ENCODE measurements at regions not wholly inside any gene's neighbourhood (a gene's known extent, or its start where the extent isn't known, plus 50 kb on each side); places are given as distances from the start of the nearest gene placed in this dataset.

GRCh38 chr1:224510880-224511645, 76.5 kb upstream of the WDR26 start:
- POLR2A ChIA-PET, result interaction anchor here (0.7 to 1.0 kb wide), 3 partner anchors 10 to 861 kb away, joined by 3 read pairs; no protein-coding TSS in a partner anchor
- no TSS peak for BruUV-seq (replicated peaks)
- no peak for TF ChIP-seq CTCF (conservative IDR thresholded peaks at IDR 0.05; ENCODE audit: low read length)
- no peak for TF ChIP-seq EZH2phosphoT487 (IDR thresholded peaks at IDR 0.05; ENCODE audit: borderline replicate concordance, low read depth, low read length)
- no peaks in the 10 kb centered on the region for H3K9me2 ChIP-seq (ENCODE audit: insufficient read depth, low read length)
- H3K9me3 ChIP-seq (ENCODE audit: low read length), result no peaks in the 10 kb centered on the region
- intact Hi-C loops (cut with micrococcal nuclease; ENCODE audit: unreplicated experiment), result loop anchor here (5.0 to 10.0 kb wide), 3 partner anchors 94 to 191 kb away; no protein-coding TSS in a partner anchor
- H3K27ac ChIP-seq (ENCODE audit: low read depth, low read length, poor library complexity, severe bottlenecking), result no peak overlapping the region
- H3K4me1 ChIP-seq (ENCODE audit: insufficient read depth, low read length, poor library complexity, severe bottlenecking), result peaks cover 11% of the 10 kb centered on the region
- H3K4me3 ChIP-seq (ENCODE audit: low read depth, low read length, poor library complexity, severe bottlenecking), result no peak overlapping the region
- H3K36me3 ChIP-seq (ENCODE audit: insufficient read depth, low read length), result no peaks in the 10 kb centered on the region
- no peak overlapping the region for H2AFZ ChIP-seq (ENCODE audit: low read length)
- CTCF ChIA-PET (ENCODE audit: unreplicated experiment), result interaction anchor here (1.1 kb wide), 1 partner anchor 411 kb away, joined by 3 read pairs; no protein-coding TSS in a partner anchor
- H4K20me1 ChIP-seq (ENCODE audit: insufficient read depth, low read length), result no peaks in the 10 kb centered on the region
- DNase-seq (ENCODE audit: low spot score), result no peak
- peak overlapping the region; percentile 49; the same call in 1 of the 2 replicates for H3K4me2 ChIP-seq (ENCODE audit: low read length)
- no peaks in the 10 kb centered on the region for H3K79me2 ChIP-seq (ENCODE audit: insufficient read depth, low read depth, low read length)

- intact Hi-C loops (cut with micrococcal nuclease; ENCODE audit: unreplicated experiment), result loop anchor here (1.0 to 10.0 kb wide), 4 partner anchors 92 to 341 kb away; no protein-coding TSS in a partner anchor
- no peaks in the 10 kb centered on the region for H3K36me3 ChIP-seq (ENCODE audit: insufficient read depth, low read length)
- no peak overlapping the region for H3K4me2 ChIP-seq (ENCODE audit: low read length)
- H4K20me1 ChIP-seq (ENCODE audit: insufficient read depth, low read length), result no peaks in the 10 kb centered on the region
- CTCF ChIA-PET (ENCODE audit: unreplicated experiment), result interaction anchor here (1.0 kb wide), 1 partner anchor 14 kb away, joined by 3 read pairs; no protein-coding TSS in a partner anchor
- H3K4me1 ChIP-seq (ENCODE audit: insufficient read depth, low read length, poor library complexity, severe bottlenecking), result peaks cover 11% of the 10 kb centered on the region
- no peaks in the 10 kb centered on the region for H3K79me2 ChIP-seq (ENCODE audit: insufficient read depth, low read depth, low read length)
- POLR2A ChIA-PET, result interaction anchor here (1.2 to 1.3 kb wide), 2 partner anchors 46 to 343 kb away, joined by 3 to 4 read pairs; no protein-coding TSS in a partner anchor
- H3K27ac ChIP-seq (ENCODE audit: low read depth, low read length, poor library complexity, severe bottlenecking), result no peak overlapping the region
- TF ChIP-seq EZH2phosphoT487 (IDR thresholded peaks at IDR 0.05; ENCODE audit: borderline replicate concordance, low read depth, low read length), result no peak
- TF ChIP-seq CTCF (conservative IDR thresholded peaks at IDR 0.05; ENCODE audit: low read length), result no peak
- H3K9me3 ChIP-seq (ENCODE audit: low read length), result no peaks in the 10 kb centered on the region
- H3K4me3 ChIP-seq (ENCODE audit: low read depth, low read length, poor library complexity, severe bottlenecking), result no peak overlapping the region
- no peak overlapping the region for H2AFZ ChIP-seq (ENCODE audit: low read length)
- no peaks in the 10 kb centered on the region for H3K9me2 ChIP-seq (ENCODE audit: insufficient read depth, low read length)
- no TSS peak for BruUV-seq (replicated peaks)
- no peak for DNase-seq (ENCODE audit: low spot score)
Observed at GRCh38 chr1:224512600-224513151, 78.1 kb upstream of the WDR26 start.
